SH-SY5Y (cell line): ENCODE measurements at regions not wholly inside any gene's neighbourhood (a gene's known extent, or its start where the extent isn't known, plus 50 kb on each side); places are given as distances from the start of the nearest gene placed in this dataset.

Source experiments
- GATA2 ChIP-seq: IDR thresholded peaks from 2 replicates; pipeline ENCODE4 v1.6.1; 2011; ENCODE audit warnings: mild to moderate bottlenecking, low read depth, low read length
- GATA3 ChIP-seq: IDR thresholded peaks from 2 replicates; pipeline ENCODE4 v1.6.1; 2011; ENCODE audit warnings: low read depth, mild to moderate bottlenecking, low read length, moderate library complexity

DNA sequence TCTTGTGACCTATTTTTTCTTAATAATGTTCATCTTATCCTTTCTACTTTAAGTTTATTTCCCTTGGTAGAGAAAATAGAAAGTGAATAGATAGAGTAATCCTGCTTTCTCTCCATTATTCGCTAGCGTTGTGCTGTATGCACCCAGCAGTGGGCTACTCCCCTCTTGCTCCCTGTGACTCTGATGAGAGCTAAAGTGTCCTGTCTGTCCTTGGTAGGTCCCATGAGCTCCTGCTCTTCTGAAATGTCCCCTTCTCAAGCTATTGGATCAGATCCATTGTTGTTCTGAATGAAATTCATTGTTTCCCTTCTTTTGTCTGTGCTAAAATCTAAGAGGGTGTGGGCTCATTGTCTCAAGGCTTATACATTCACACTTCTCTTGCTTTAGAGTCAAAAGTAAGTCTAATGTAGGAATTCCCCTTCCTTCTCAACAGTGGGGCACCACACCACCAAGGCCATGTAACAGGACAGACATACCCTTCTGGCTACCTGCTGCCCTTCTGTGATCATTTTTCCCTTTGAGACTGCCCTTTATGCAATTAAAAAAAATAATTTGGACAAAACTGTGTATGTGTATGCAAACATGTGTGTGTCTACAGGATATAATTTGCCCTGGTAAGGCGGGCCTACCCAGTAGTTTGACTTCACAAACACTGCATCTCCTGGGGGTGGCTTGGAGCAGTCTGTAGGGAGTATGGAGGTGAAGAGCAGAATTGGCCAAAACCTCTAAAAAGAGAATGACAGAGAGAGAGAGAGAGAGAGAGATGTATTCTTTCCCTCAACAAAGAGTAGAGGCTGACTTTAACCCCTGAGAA lies 167.0 kb upstream of the MYLIP start:
- no peak for TF ChIP-seq GATA3
- no peak for TF ChIP-seq GATA2

DNA sequence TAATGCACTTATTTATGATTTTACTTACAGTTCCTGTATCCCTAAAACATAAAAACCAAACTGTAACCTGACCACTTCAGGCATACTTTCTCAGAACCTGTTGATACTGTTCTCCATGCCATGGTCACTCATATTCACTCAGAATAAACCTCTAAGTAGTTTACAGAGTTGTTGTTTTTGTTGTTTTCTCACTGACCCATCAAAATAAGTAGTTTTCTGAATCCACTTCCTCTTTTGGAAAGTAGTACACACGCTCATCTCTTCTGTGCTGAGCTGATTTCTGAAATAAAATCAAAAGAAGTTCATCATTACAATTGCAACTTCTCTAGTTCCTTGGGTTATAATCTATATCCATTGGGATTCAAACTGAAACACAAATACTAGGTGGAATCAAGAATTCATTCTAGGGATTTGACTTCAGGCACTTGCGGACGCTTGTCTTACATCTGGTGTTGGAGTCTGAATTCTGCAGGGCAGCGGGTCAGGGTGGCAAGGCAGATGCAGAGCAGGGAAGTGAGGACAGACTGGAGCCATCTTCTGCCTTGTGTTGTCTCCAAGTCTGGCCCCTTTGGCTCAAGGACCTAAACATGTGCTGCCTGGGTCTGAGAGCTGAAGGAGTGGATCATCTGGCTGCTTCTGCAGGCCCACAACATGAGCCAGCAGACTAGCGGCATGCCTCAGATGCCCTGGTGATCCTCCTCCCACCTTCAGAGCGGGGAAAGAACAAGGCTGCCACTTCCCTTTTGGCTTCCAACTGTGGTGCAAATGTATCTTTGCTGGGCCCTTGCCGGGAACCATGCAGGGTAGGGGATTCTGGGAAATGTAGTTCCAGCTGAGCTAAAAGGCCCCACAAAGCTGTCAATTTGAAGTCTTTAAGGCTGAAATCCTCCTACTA lies 167.9 kb upstream of the MYLIP start:
- TF ChIP-seq GATA3 (no peak), GATA2 (no peak)

DNA sequence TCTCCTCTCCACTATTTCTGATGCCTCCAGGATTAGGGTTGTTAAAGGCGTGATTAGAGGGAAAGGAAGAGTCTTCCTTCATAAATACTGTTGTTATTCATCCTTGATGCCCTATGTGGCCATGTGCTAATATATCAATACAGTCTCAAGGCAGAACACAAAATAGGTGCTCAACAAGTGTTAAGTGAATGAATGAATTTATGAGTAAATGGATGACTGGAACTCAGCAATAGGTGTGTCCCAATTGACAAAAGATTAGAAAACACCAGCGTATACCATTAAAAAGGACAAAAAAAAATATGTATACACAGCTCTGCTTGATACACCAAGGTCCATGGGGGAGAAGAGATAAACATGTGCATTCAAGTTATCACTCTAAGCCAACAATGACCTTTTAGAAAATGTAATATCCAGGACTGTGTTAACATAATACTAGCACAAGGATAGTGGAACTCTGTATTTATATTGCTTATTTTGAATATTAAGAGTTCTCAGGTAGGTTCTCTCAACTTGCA lies 171.2 kb upstream of the MYLIP start:
- TF ChIP-seq GATA2, result no peak
- no peak for TF ChIP-seq GATA3

DNA sequence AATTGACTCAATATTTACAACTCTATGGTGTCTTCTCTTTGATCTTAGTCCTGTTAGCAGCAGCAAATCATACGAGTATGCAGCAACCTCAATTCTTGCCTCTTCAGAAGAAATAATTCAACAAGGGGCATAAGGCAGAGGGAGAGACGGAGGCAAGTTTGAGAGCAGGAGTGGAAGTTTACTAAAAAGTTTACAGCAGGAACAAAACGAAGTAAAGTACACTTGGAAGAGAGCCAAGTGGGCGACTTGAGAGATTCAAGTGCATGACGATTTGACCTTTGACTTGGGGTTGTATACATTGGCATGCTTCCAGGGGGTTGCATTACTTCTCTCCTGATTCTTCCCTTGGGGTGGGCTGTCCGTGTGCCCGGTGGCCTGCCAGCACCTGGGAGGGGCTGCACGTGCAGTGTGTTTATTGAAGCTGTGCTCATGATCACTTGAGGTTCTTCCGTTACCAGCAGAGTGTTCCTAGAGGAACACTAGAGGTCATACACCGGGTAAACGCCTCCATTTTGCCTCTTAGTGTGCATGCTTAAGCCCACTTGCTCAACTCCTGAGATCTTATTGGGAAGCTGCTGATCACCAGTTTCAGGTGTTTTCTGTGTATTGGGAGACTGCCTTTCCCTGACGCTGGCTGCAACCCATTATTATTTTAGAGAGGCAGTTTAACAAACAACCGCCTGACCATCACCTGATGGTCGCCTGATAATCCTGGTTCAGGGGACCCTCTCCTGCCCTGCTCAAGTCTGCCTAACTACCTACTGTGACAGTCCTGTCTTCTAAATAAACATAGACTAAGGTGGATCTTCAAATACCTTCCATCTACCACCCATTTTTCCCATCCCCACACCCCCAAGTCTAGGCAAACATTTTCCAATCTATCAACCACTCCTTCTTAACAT lies 172.4 kb upstream of the MYLIP start:
- no peak for TF ChIP-seq GATA2
- no peak for TF ChIP-seq GATA3

DNA sequence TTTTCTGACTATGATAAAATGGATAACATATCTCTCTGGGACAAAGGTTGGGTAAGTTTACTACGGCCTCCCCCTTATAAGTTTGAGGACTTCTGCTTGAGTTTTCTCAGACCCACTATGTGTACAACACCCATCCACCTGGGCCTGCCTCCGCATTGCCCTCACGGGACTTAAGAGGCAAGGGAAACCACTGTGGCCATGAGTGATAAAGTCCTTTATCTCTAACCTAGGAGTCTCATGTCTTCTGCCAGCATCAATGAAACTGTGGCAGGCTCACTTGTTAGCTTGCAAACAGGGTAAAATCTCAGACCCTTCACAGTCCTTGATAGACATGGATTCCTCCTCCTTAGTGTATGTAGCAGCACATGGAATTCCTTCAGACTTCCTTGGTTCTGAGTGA lies 173.4 kb upstream of the MYLIP start:
- no peak for TF ChIP-seq GATA3
- no peak for TF ChIP-seq GATA2

DNA sequence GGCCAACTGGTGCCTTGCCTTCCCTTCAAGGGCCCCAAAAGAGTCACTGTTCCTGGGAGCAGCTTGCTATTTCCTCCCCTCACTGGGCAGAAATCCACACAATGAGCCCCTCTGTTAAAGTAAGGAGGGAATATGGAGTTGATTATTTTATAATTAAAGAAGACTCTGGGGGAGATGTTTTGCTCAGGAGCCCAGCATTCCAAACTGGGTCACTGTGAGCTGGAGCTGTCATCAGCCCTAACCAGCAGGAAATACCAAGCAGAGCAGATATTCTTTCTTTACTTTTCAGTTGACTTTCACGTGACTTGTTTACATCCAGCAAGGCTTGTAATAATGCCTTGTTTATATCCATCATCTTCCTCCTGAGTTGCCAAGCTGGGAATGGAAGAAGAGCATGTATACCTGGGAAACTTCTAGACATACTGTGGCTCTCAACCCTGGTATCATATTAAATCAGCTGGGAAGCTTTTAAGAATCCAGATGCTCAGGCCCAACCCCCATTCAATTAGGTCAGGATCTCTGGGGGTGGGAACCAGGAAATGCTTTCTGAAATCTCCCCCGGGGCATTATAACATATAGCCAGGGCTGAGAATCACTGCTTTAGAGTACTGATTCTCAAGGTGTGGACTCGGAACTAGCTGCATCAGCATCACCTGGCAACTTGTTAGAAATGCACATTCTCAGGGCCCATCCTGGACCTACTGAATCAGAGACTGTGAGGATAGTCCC lies 175.6 kb upstream of the MYLIP start:
- no peak for TF ChIP-seq GATA2
- TF ChIP-seq GATA3, result no peak

DNA sequence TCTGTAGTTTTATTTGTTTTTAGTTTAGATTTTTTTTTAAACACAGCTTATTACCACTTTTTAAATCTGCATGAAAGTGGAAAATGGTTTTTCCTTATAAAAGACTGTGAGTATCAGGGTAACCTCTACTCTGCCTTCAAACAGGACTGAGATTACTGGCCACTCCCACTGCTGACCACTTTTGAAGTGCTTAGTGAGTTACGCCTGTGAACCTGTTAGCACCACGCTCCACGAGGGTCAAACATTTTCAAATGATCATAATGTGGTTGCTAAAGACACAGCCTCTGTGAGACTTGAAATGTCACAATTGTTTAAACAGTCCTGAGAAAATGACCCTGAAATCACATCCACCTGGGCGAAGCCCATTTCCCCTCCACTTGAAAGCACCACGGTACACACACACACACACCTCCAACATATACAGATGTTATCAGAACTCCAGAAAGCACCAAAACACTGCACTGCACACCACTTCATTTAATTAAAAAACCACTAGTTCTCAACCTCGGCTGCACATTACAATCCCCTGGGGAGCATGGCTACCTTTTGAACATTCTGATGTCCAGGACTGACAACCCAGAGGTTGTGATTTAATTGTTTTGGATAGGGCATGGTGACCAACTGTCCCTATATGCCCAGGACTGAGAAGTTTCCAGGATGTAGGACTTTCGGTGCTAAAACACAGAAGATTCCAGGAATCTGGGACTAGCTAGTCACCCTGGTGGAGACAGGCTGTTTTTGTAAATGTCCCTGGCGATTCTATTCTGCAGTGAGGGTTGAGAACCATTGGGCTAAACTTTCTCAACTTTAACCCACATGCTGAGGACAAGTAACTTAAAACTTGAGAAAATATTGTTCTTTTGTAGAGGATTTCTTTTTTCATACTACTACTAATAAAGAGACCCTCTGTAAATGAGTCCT lies 176.4 kb upstream of the MYLIP start:
- no peak for TF ChIP-seq GATA2
- TF ChIP-seq GATA3, result no peak

DNA sequence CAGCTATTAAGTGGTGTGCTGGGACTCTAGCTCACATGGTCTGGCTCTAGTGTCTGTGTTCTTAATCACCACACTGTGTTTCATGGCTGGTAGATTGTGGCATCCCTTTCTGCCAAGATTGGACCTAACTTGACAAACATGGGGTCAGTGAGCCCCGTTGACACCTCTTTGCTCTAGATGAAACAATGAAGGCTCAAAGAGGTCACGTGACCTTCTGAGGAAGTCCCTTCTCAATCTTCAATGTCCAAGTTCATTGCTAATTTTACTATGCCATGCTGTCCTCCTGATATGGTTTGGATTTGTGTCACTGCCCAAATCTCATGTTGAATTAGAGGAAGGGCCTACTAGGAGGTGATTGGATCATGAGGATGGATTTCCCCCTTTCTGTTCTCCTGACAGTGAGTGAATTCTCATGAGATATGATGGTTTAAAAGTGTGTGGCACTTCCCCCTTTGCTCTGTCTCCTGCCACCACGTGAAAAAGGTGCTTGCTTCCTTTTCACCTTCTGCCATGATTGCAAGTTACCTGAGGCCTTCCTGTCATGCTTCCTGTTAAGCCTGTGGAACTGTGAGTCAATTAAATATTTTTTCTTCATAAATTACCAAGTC lies 177.8 kb upstream of the MYLIP start:
- TF ChIP-seq GATA3, result no peak

DNA sequence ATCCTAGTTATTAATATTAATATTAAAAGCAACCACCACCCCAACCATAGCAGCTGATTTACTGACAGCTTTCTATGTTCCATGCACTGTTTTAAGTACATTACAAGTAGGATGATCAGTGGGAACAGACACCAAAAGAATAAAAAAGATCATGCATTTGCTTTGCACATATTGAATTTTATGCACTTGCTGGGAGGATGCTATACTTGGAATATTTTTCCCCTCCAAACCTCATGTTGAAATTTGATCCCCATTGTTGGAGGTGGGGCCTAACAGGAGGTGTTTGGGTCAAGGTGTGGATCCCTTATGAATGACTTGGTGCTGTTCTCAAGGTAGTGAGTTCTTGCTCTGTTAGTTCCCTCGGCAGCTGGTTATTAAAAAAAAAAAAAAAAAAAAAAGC lies 178.9 kb upstream of the MYLIP start:
- TF ChIP-seq GATA2 (no peak), GATA3 (no peak)

DNA sequence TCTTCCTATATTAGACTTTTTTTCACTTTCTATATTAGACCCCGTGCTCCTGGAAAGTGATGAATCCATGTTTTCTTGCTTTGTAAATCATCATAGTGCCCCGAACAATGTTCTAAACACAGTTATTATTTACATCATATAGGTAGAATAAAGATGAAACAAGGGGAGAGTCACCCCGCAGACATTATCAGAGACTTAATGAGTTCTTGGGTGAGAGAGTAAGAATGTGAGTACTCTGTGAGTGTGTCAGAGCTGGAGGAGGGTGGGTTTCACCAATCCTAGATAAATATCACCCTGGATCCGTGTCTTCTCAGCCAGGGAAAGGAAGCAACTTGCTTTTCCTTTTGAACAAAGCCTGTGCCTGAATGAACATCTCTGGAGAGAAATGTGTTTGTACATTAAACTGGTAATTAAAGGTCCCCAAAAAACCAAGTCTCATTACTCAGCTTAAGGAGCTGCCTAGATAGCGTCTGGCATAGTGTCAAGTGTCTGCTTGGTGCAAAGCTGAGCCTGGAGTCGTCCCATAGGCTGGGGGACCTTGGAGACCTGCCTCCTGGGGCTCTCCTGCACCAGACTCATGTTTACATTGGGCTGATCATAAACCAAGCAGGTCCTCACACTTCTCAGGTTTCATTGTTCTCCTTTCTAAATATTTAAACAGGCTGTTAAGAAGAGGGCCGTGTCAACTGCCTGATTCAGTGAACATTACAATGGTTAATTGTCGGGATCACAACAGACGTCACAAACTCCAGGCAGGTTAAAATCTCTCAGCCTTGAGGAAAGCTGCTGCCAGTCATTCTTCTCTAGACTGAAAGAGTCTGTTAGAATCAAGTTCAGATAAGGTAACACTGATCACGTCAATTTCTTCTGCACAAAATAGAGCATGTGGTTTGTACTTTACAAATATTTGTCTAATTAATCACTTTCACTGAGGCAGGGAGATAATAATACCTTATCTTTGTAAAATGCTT lies 179.7 kb upstream of the MYLIP start:
- no peak for TF ChIP-seq GATA2
- TF ChIP-seq GATA3, result no peak

DNA sequence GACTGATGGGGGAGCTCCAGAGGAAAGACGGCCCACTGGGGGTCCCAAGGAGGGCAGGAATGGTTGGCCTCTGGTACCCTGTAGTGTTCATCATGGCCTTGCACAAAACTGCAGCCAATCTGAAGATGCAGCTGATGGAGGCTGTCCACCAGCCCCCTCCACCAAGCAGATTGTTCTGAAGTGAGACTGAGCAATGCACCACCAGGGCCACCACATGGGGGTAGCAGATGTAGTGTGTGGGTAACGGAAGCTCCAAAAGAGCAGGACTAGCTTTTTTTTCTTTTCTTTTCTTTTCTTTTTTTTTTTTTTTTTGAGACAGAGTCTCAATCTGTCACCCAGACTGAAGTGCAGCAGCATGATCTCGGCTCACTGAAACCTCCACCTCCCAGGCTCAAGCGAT lies 181.0 kb upstream of the MYLIP start:
- TF ChIP-seq GATA3, result no peak
- TF ChIP-seq GATA2, result no peak

DNA sequence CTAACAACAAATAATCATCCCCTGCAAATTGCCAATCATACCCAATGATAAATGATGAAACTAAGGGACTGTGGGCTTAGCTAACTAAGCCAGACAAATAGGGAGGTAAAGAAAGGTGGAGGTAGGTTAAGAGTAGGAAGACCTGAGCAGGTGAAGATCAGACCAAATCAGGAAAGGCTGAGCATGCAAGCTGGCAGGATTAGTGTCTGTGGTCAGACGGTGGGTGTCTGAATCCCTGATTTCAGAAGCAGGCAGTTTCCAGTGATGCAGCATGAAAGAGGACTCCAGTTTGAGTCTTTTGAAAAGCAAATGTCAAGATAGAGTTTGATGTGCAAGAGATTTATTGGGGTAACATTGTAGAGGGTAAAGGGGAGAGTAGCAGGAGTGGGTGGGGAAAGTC lies 181.4 kb upstream of the MYLIP start:
- TF ChIP-seq GATA3, result no peak
- TF ChIP-seq GATA2, result no peak
